Stomach (tissue), 8 donors: ENCODE measurements at regions not wholly inside any gene's neighbourhood (a gene's known extent, or its start where the extent isn't known, plus 50 kb on each side); places are given as distances from the start of the nearest gene placed in this dataset.

Source experiments
- DNase-seq, 2 donors: peaks; one replicate each; pipeline versions ENCODE4 v3.0.0 to v3.0.0-alpha.2; 2013 to 2019
- H3K27ac ChIP-seq, 5 donors: fragments of 200-600 bp in 4 of 5; sonication (generic) in 4 of 5; one replicate each; pipeline ENCODE4 v1.5.1; 2013 to 2019; ENCODE audit warnings: mild to moderate bottlenecking in 1 of 5, moderate library complexity in 1 of 5
- H3K27me3 ChIP-seq, 3 donors: fragments of 200-600 bp; sonication (generic); one replicate each; pipeline ENCODE4 v1.5.1; 2017 to 2019; ENCODE audit warnings: mixed run types in 1 of 3
- H3K36me3 ChIP-seq, 4 donors: fragments of 200-600 bp; sonication (generic); 1 replicate in 3 of 4; 2 replicates in 1 of 4; pipeline ENCODE4 v1.5.1; 2016 to 2019
- H3K4me1 ChIP-seq, 4 donors: fragments of 200-600 bp; sonication (generic); one replicate each; pipeline ENCODE4 v1.5.1; 2016 to 2019
- H3K4me3 ChIP-seq, 4 donors: fragments of 200-600 bp; sonication (generic) in 3 of 4; one replicate each; pipeline ENCODE4 v1.5.1; 2016 to 2019; ENCODE audit warnings: mild to moderate bottlenecking in 1 of 4
- H3K9me3 ChIP-seq, 4 donors: fragments of 200-600 bp; sonication (generic); one replicate each; pipeline ENCODE4 v1.5.1; 2016 to 2019
- EP300 ChIP-seq: sonication (generic); formaldehyde crosslinking; IDR thresholded peaks from one replicate; pipeline ENCODE4 v1.6.1; 2017; ENCODE audit warnings: antibody characterized with exemption
- POLR2A ChIP-seq, 4 donors: fragments of 450-650 bp; IDR thresholded peaks; one replicate each; pipeline ENCODE4 v1.6.1; 2016; ENCODE audit warnings: antibody characterized with exemption in 4 of 4, control low read depth in 2 of 4, mild to moderate bottlenecking in 1 of 4, moderate library complexity in 1 of 4
- POLR2AphosphoS5 ChIP-seq, 3 donors: sonication (generic); formaldehyde crosslinking; IDR thresholded peaks; one replicate each; pipeline ENCODE4 v1.6.1; 2016; ENCODE audit warnings: antibody characterized with exemption in 3 of 3
- WGBS, 5 donors: extraction: QIAGEN DNeasy Blood & Tissue Kit in 3 of 5; methylation state at CpG; one replicate each; pipeline versions ENCODE4 v1.1.5 to v1.1.7; 2013 to 2018; 5-methylcytosine and 5-hydroxymethylcytosine counted together
- intact Hi-C: fragments of 100-400 bp; cut with DNase I; formaldehyde crosslinking; loops from one replicate; pipeline ENCODE4 v1.15.1; 2023; ENCODE audit warnings: low total_unique reads
- TF ChIP-seq, protein P1 (sequence below), 7 experiments: fragments of 450-650 bp in 4 of 7; fragments of 200-600 bp in 3 of 7; sonication (generic) in 3 of 7; IDR thresholded peaks; one replicate each; pipeline ENCODE4 v1.5.1; 2016 to 2019; ENCODE audit warnings: antibody characterized with exemption in 7 of 7, control low read depth in 2 of 7, mild to moderate bottlenecking in 1 of 7
- donor health status: healthy with polysubstance abuse.
- donor health status: Bipolar disorder and iron deficiency.
- donor health status: healthy.

DNA sequence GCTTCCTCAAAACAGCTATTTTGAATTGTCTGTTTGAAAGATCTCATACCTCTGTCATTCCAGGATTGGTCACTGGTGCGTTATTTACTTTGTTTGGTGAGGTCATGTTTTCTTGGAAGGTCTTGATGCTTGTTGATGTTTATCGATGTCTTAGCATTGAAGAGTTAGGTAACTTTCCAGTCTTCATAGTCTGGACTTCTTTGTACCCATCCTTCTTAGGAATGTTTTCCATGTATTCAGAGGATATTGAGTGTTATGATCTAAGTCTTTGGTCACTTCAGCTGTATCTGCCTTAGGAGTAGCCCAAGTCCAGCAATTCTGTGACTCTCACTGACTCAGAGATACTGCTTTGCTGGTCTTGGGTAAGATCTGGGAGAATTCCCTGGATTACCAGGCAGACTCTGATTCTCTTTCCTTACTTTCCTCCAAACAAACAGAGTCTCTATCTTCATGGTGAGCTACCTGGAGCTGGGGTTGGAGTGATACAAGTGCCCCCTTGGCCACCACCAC, 398.6 kb downstream of the ZIC4 start:
- Histone ChIP-seq H3K4me1 (no peaks in the 10 kb centered on the region), H3K9me3 (no peaks in the 10 kb centered on the region), H3K36me3 (no peaks in the 10 kb centered on the region), H3K4me3 (no peak overlapping the region), H3K27me3 (no peaks in the 10 kb centered on the region), H3K27ac (no peak overlapping the region)
- WGBS, 5 donors = 75 to 87% (median 79%) methylated on average over 2 of the region's 2 CpGs
- intact Hi-C loops = no loop called here
- TF ChIP-seq POLR2AphosphoS5 (IDR thresholded peaks at IDR 0.05) = no peak
- TF ChIP-seq, protein P1, sequence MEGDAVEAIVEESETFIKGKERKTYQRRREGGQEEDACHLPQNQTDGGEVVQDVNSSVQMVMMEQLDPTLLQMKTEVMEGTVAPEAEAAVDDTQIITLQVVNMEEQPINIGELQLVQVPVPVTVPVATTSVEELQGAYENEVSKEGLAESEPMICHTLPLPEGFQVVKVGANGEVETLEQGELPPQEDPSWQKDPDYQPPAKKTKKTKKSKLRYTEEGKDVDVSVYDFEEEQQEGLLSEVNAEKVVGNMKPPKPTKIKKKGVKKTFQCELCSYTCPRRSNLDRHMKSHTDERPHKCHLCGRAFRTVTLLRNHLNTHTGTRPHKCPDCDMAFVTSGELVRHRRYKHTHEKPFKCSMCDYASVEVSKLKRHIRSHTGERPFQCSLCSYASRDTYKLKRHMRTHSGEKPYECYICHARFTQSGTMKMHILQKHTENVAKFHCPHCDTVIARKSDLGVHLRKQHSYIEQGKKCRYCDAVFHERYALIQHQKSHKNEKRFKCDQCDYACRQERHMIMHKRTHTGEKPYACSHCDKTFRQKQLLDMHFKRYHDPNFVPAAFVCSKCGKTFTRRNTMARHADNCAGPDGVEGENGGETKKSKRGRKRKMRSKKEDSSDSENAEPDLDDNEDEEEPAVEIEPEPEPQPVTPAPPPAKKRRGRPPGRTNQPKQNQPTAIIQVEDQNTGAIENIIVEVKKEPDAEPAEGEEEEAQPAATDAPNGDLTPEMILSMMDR (IDR thresholded peaks at IDR 0.05) = no peak
- TF ChIP-seq EP300 = no peak
- no peak for TF ChIP-seq POLR2A (IDR thresholded peaks at IDR 0.05)
- no peak for DNase-seq

DNA sequence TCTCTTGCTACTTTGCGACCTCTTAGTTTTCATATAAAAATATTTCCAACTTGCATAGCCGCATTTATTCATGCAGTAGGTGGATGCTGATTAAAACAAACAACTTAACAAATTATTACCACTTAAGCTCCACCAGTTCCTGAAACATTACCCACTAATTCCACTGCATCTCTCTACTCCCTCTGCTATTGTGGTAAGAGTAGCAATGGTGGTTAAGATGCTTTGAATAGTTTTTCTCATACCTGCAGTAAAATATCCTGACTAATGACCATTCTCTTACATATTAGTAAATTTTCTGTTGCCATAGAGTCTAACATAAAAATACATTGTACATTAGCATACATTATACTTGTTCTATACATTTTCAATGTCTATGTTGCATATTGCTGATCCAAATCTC, 397.6 kb upstream of the PLSCR5 start:
- Histone ChIP-seq H3K4me3 (no peak overlapping the region), H3K27ac (no peak overlapping the region), H3K27me3 (no peaks in the 10 kb centered on the region), H3K36me3 (no peaks in the 10 kb centered on the region), H3K9me3 (peaks cover 0 to 12% (median 4%) of the 10 kb centered on the region in 4 donors), H3K4me1 (no peaks in the 10 kb centered on the region)
- DNase-seq = no peak
- intact Hi-C loops = no loop called here
- TF ChIP-seq POLR2AphosphoS5 (IDR thresholded peaks at IDR 0.05) (no peak), POLR2A (IDR thresholded peaks at IDR 0.05) (no peak), EP300 (no peak)
- TF ChIP-seq, protein P1 (IDR thresholded peaks at IDR 0.05) = no peak
- 92 to 96% (median 94%) methylated on average over 2 of the region's 2 CpGs for WGBS, 5 donors

DNA sequence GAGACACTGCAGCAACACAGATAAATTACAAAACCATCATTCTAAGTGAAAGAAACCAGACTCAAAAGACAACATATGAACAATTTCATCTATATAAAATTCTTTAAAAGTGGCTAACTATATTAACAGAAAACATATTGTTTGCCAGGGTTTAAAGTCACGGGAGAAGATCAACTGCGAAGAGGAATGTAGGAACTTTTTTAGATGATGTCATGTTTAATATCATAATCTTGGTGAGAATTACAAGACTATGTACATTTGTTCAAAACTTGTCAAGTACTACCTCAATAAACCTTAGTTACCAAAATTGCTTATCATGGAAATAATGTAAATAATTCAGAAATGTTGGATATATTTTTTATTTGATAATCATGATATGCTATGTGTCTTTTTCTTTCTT, 395.1 kb upstream of the PLSCR5 start:
- 82 to 94% (median 88%) methylated on average over 2 of the region's 2 CpGs for WGBS, 5 donors
- TF ChIP-seq POLR2A (IDR thresholded peaks at IDR 0.05) = no peak
- TF ChIP-seq, protein P1 (IDR thresholded peaks at IDR 0.05) = no peak
- no peak for TF ChIP-seq EP300
- no peak for TF ChIP-seq POLR2AphosphoS5 (IDR thresholded peaks at IDR 0.05)
- intact Hi-C loops = no loop called here
- Histone ChIP-seq H3K36me3 (no peaks in the 10 kb centered on the region), H3K27ac (no peak overlapping the region), H3K4me3 (no peak overlapping the region), H3K27me3 (no peaks in the 10 kb centered on the region), H3K9me3 (peaks cover 0 to 16% (median 4%) of the 10 kb centered on the region in 4 donors), H3K4me1 (no peaks in the 10 kb centered on the region)
- no peak for DNase-seq

DNA sequence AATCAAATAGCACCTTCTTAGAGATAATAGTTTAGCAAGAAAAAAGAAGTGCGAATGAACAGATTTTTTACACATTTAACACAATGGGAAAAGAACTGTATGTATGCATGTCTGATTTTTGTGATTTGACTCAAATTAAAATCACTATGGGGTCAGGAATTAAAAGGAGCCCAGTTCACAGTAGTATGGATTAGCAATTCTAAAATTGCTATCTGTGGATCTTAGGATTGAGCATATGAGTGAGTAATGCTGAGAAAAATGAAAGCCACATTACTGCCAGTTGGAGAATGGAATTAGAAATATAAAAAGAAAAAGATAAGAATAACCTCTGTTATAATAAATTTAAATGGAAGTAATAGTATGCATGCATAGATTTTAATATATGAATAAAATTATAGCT, 386.8 kb upstream of the PLSCR5 start:
- peaks cover 0 to 4% (median 0%) of the 10 kb centered on the region in 4 donors for H3K9me3 ChIP-seq
- H3K4me1 ChIP-seq = no peaks in the 10 kb centered on the region
- H3K4me3 ChIP-seq = no peak overlapping the region
- H3K27me3 ChIP-seq = no peaks in the 10 kb centered on the region
- 86 to 100% (median 93%) methylated on average over 1 of the region's 1 CpG for WGBS, 5 donors
- no peak overlapping the region for H3K27ac ChIP-seq
- H3K36me3 ChIP-seq = no peaks in the 10 kb centered on the region
- TF ChIP-seq EP300 = no peak
- TF ChIP-seq POLR2AphosphoS5 (IDR thresholded peaks at IDR 0.05) = no peak
- TF ChIP-seq, protein P1 (IDR thresholded peaks at IDR 0.05) = no peak
- TF ChIP-seq POLR2A (IDR thresholded peaks at IDR 0.05) = no peak
- DNase-seq = no peak
- intact Hi-C loops = no loop called here
